8988T (cell line): ENCODE measurements at regions not wholly inside any gene's neighbourhood (a gene's known extent, or its start where the extent isn't known, plus 50 kb on each side); places are given as distances from the start of the nearest gene placed in this dataset.

Experiments
- DNase-seq: peaks from one replicate; pipeline ENCODE4 v3.0.0; 2011

GRCh38 chr11:116130122-116130521, 625.9 kb upstream of the CADM1 start:
- no peak for DNase-seq

DNA sequence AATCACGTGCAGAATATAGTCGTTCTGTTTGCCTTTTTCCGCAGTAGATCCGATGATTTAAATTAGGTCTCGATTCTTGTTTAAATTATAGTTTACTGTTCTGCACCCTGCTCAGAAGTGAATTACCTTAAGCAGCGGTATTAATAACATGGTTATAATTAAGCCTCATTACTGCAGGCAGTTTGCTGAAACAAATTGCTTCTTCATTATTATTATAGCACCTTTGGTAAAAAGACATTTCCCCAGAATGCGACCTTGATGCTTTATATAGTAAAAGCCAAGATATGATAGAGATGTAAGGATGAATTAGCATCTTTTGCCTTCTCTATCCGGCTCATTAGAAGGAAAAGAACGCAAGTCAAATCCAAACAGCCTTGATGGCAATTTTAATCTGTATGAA, 625.2 kb upstream of the CADM1 start:
- DNase-seq: no peak

- no peak for DNase-seq
Measured at GRCh38 chr11:116126562-116126961, 622.3 kb upstream of the CADM1 start.

GRCh38 chr11:116124922-116125714, 620.9 kb upstream of the CADM1 start:
- DNase-seq: no peak

- DNase-seq: no peak
Measured at GRCh38 chr11:116123739-116124138, 619.5 kb upstream of the CADM1 start.

DNA sequence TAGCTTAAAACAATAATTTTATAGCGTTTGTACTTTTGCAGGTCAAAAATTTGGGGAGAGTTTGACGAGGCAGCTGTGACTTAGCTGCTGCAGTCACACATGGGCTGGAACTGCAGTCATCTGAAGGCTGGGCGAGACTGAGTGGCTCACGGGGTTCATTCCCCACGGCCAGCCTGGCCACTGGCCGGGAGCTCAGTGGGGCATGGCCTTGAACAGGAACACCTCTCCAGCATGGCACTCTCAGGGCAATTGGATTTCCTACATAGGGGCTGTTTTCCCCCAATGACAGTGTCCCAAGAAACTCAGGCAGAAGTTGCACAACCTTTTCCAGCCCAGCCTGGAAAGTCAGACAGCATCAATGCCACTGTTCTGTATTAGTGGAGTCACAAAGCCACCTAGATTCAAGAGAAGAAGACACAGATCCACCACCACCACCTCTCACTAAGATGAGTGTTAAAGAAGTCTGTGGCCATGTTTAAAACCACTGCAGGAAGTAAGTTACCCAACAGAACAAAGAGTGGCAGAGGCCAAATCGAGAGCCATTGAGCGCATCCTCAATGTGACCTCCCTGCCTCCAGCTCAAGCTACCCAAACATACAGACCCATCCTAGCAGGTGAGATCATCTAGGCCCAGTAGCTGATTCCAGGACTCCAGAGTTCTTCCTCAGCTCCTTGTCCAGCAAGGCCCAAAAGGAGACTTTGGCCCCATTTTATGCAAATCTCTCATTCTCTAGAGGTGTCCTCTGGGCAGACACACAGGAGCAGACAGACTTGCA, 618.7 kb upstream of the CADM1 start:
- DNase-seq: no peak

DNA sequence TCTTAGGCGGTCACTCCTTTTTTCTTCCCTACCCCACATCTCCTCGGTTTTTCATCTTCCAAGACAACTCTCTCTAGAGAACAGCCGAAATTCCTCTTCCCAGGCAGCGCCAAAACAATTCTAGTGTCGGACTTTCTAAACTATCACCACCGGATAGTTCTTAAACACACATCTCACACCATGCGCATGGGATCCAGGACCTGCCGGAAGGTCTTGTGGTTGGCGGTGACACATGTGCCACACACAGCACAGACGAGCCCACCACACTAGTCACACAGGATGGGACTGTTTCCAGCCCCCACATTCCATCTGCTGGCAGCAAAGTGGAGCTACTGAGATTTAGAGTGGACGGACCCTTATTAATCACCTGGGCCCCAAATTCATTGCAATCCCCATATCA, 614.9 kb upstream of the CADM1 start:
- DNase-seq: no peak

DNA sequence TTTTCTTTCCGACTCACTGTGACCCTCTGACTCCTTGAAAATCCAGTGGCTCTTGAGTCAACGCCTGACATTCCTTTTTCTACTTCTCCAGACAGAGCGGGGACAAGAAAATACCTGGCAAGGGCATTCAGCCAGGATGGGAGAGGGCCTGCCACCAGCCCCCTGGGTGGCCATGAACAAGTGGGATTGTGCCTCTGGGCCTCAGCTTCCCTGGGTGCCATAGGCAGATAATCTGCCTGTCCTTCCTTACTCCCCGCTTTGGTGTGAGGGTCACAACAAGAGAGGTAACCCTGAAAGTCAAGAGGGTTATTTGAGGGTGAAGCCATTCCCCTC, 613.9 kb upstream of the CADM1 start:
- no peak for DNase-seq

- DNase-seq: no peak
Measured at GRCh38 chr11:116117331-116118137, 613.3 kb upstream of the CADM1 start.

DNA sequence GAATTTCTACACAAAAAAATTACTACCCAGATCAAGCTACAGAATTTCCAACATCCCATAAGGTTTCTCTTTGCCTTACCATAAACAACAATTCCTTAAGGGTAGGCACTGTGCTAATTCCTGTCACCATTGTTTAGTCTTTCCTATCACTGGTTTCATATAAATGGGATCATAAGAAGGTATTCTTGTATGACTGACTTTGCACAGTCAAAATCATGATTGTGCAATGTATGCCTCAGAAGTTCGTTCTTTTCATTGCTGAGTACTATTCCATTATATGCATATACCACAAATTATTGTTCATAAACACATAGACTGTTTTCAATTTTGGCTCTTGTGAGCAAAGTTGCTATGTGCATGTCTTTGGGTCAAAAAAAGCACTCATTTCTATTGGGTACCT, 611.6 kb upstream of the CADM1 start:
- DNase-seq: no peak

- DNase-seq: no peak
Measured at GRCh38 chr11:116114198-116114651, 610.0 kb upstream of the CADM1 start.

GRCh38 chr11:116112087-116112935, 608.1 kb upstream of the CADM1 start:
- no peak for DNase-seq

- no peak for DNase-seq
Measured at GRCh38 chr11:116111546-116111945, 607.3 kb upstream of the CADM1 start.

GRCh38 chr11:116110802-116111201, 606.6 kb upstream of the CADM1 start:
- DNase-seq: no peak

DNA sequence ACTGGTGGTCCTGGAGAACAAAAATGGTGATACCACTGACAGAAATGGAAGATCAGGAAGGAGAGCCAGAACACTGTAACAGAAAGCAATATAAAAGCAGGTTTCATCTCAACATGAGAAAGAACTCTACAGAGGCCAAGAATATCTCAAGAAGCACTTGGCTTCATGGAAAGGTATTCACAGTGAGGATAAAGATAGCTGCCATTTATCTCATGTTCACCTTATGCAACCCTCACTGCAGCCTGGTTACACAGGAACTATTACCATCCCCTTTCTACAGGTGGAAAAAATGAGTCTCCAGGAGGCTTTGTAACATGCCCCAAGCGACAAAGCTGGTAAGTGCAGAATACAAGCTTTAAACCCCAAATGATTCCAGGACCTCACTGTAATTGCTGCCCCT, 606.1 kb upstream of the CADM1 start:
- no peak for DNase-seq

DNA sequence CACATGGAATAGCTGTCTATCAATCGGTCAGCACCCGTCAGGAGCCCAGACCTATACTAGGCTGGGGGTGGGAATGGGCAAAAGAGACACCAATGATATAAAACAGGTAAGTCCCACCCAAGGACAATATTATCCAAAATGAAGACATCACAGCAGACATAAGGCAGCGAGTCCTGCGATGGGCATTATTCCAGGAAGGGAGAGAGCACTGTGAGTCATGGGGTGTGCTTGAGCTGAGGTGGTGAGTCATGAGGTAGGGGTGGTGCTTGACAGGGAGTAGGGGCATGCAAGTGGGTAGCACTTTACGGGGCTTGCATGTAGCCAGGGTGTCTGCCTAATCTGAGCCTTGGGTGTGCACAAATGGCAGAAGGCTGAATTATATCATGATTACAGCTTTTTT, 605.0 kb upstream of the CADM1 start:
- DNase-seq: no peak

DNA sequence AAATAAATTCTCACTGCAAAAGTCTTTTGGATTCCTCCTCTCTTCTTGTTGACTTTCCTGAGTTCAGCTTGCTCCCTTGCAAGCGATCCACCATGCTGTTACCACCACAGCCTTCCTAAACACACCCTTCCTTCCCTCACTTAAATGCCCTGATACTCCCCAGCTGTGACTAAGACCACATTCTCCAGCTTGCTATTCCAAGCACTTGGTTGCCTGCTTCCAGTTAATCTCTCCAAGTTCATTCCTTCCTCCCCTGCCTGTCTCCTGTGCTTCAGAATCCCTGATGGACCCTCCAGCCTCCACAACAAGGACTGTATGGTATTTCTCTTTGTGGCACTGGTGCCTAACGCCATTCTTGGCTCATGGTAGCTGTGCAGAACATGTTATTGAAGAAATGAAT, 603.9 kb upstream of the CADM1 start:
- no peak for DNase-seq

DNA sequence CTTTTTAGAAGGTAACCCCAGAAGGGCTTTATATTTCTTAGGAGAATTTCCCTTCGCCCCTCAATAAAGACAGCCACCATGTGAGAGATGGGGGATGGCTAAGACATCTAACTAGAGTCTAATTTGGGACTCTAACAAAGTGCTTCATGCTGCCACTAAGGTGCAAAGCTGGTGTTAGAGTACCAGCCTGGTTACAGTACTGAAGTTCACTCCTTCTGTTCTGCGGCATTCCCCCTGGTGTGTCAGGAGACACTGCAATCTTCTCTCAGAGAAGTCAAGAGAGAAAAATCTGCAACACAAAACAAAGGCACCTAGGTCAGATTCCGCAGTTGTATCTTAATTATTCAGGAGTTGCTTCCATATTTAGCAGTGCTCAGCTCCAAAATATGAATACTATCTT, 603.0 kb upstream of the CADM1 start:
- DNase-seq: no peak

- no peak for DNase-seq
Measured at GRCh38 chr11:116104498-116105174, 600.4 kb upstream of the CADM1 start.

DNA sequence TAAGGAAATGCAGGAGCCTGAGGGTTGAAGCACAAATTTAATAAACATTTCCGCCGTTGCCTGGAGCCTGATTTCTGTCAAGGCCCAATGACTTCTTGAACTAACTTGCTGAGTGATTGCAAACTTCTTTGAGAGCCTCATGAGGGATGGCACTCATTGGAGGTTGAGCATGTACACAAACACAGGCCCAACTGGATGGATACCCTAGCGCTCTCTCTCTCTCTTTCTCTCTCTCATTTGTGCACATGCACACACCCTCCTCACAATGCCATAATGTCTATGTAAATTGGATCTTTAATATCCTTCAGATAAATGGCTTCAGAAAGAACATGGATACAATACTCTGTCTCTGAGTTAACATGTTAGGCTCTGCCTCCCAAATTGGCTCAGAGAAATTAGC, 597.7 kb upstream of the CADM1 start:
- DNase-seq: no peak

- DNase-seq: no peak
Measured at GRCh38 chr11:116100016-116100415, 595.8 kb upstream of the CADM1 start.

- no peak for DNase-seq
Measured at GRCh38 chr11:116099541-116099940, 595.3 kb upstream of the CADM1 start.
